ENCODE measurements at regions not wholly inside any gene's neighbourhood (a gene's known extent, or its start where the extent isn't known, plus 50 kb on each side); places are given as distances from the start of the nearest gene placed in this dataset.

- no peak overlapping the region for H3K9ac ChIP-seq (ENCODE audit: insufficient read depth, low read depth, low read length)
- ATAC-seq (no peak), FAIRE-seq (no peak), DNase-seq (ENCODE audit: low spot score) (no peak)
- no peak overlapping the region for H3K4me3 ChIP-seq (replicated peaks in 1 of 3; ENCODE audit: insufficient read depth in 1 of 3, low read depth in 2 of 3, low read length in 3 of 3)
- H3K27ac ChIP-seq (ENCODE audit: extremely low read length, insufficient read depth, low read length), result no peak overlapping the region
- H3K79me2 ChIP-seq (ENCODE audit: insufficient read depth, low read length), result no peaks in the 10 kb centered on the region
- H3K27me3 ChIP-seq (ENCODE audit: control insufficient read depth in 1 of 2, insufficient read depth in 2 of 2, low read length in 2 of 2), result no peaks in the 10 kb centered on the region
- WGBS (ENCODE audit: low lambda C conversion rate), result 0% methylated on average over 1 of the region's 1 CpG
- BruUV-seq (replicated peaks), result no TSS peak
- CTCF ChIA-PET (ENCODE audit: low intra/inter-chr PET ratio, low total read pairs), result no interaction called here
- no peak overlapping the region for H2AFZ ChIP-seq (ENCODE audit: low read length)
- no peaks in the 10 kb centered on the region for H3K4me1 ChIP-seq (ENCODE audit: insufficient read depth, low read length)
- no peaks in the 10 kb centered on the region for H3K36me3 ChIP-seq (replicated peaks in 1 of 2; ENCODE audit: control insufficient read depth in 1 of 2, insufficient read depth in 2 of 2, low read length in 2 of 2)
- POLR2A ChIA-PET, result no interaction called here
- TF ChIP-seq ZSCAN5A (CRISPR knock-in tag; IDR thresholded peaks at IDR 0.05; ENCODE audit: borderline replicate concordance) (no peak), ZNF24 (IDR thresholded peaks at IDR 0.05) (no peak), U2AF2 (IDR thresholded peaks at IDR 0.05; ENCODE audit: low read depth, low read length) (no peak), MAF1 (CRISPR knock-in tag; IDR thresholded peaks at IDR 0.05; ENCODE audit: borderline replicate concordance) (no peak), NR3C1 (CRISPR knock-in tag; IDR thresholded peaks at IDR 0.05) (no peak), ZNF367 (CRISPR knock-in tag; IDR thresholded peaks at IDR 0.05; ENCODE audit: borderline replicate concordance) (no peak)
- in situ Hi-C loops (cut with HindIII; ENCODE audit: extremely low pct_ligation_motif_present, low pct_unique_long_range_greater_than_20kb) (no loop called here), intact Hi-C loops (cut with micrococcal nuclease; ENCODE audit: unreplicated experiment) (no loop called here)
- H4K20me1 ChIP-seq (ENCODE audit: insufficient read depth, low read length), result no peaks in the 10 kb centered on the region
- H3K9me3 ChIP-seq (ENCODE audit: low read length), result peaks cover 50% of the 10 kb centered on the region
- no peak overlapping the region for H3K4me2 ChIP-seq (ENCODE audit: low read depth, low read length)
Measured at GRCh38 chr11:80240245-80240644, 799.4 kb upstream of the TENM4 start.

GRCh38 chr11:80239217-80239616 is 798.4 kb upstream of the TENM4 start:
- no TSS peak for BruUV-seq (replicated peaks)
- POLR2A ChIA-PET, result no interaction called here
- Histone ChIP-seq H3K9me3 (ENCODE audit: low read length) (peaks cover 50% of the 10 kb centered on the region), H3K36me3 (replicated peaks in 1 of 2; ENCODE audit: control insufficient read depth in 1 of 2, insufficient read depth in 2 of 2, low read length in 2 of 2) (no peaks in the 10 kb centered on the region), H3K27me3 (ENCODE audit: control insufficient read depth in 1 of 2, insufficient read depth in 2 of 2, low read length in 2 of 2) (no peaks in the 10 kb centered on the region), H3K9ac (ENCODE audit: insufficient read depth, low read depth, low read length) (no peak overlapping the region), H3K4me1 (ENCODE audit: insufficient read depth, low read length) (no peaks in the 10 kb centered on the region), H3K79me2 (ENCODE audit: insufficient read depth, low read length) (no peaks in the 10 kb centered on the region), H2AFZ (ENCODE audit: low read length) (no peak overlapping the region), H3K27ac (ENCODE audit: extremely low read length, insufficient read depth, low read length) (no peak overlapping the region), H3K4me2 (ENCODE audit: low read depth, low read length) (no peak overlapping the region), H4K20me1 (ENCODE audit: insufficient read depth, low read length) (no peaks in the 10 kb centered on the region), H3K4me3 (replicated peaks in 1 of 3; ENCODE audit: insufficient read depth in 1 of 3, low read depth in 2 of 3, low read length in 3 of 3) (no peak overlapping the region)
- in situ Hi-C loops (cut with HindIII; ENCODE audit: extremely low pct_ligation_motif_present, low pct_unique_long_range_greater_than_20kb) (no loop called here), intact Hi-C loops (cut with micrococcal nuclease; ENCODE audit: unreplicated experiment) (no loop called here)
- CTCF ChIA-PET (ENCODE audit: low intra/inter-chr PET ratio, low total read pairs), result no interaction called here
- ATAC-seq (no peak), FAIRE-seq (no peak), DNase-seq (ENCODE audit: low spot score) (peak; percentile 1)
- 9% methylated on average over 1 of the region's 1 CpG for WGBS (ENCODE audit: low lambda C conversion rate)
- no peak for TF ChIP-seq ZNF335 (CRISPR knock-in tag; IDR thresholded peaks at IDR 0.05)
- peak; percentile 71 for TF ChIP-seq CEBPB (IDR thresholded peaks at IDR 0.05; ENCODE audit: borderline replicate concordance, low read depth, low read length)
- TF ChIP-seq ZFAT (CRISPR knock-in tag; conservative IDR thresholded peaks at IDR 0.05), result no peak
